ENCODE measurements at regions not wholly inside any gene's neighbourhood (a gene's known extent, or its start where the extent isn't known, plus 50 kb on each side); places are given as distances from the start of the nearest gene placed in this dataset.
"Not testable (repeated sequence)": the region's sequence is repeated elsewhere in the genome, so short reads cannot be mapped to it uniquely, and the experiment has no call there.

- DNase-seq: no peak
Observed at GRCh38 chr11:106152013-106152412, 74.6 kb downstream of the AASDHPPT start.

DNA sequence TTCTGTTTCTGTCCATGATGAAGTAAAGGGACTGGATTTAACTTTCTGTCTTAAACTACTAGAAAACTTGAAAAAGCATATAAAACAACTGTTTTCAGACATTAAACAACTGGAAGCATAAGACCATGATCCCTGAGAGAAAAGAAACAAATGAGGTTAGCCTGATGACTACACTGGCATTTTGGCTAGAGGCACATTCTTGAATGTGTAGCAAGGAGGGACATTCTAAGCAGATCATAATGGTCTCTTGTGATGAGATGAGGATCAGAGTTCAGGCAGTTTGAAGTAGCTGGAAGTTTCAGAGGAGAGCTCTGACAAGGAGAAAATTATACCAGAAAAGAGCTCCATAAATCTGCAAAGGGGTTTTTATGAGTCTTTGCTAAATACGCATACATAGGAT is 75.4 kb downstream of the AASDHPPT start:
- DNase-seq: no peak

DNA sequence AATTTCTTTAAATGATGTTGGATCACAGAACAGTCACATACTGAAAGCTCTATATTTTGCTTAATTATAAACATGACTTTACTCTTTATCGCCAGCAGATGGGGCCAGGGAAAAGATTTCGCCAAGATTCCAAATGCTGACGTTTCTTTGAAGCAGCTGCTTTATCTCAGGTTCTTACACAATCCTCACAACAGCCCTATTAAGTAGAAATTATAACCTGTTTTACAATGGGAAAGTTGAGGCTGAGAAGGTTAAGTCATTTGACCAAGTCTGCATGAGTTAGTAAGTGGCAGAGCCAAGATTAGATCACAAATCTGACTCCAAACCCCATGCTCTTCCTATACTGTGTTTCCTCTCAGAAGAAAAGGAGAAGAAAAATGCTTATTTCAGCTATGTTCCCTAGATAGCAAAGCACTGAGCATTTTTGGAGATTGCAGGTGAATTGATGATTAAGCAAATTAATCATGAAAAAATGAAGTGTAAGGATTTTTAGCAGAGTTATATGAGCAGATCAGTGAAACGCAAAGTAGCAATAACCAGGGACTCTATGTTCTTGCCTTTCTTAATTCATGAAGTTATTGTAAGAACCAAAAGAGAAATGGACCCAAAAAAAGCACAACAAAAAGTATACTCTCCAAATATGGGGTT is 79.0 kb downstream of the AASDHPPT start:
- no peak for DNase-seq

- no peak for DNase-seq
Observed at GRCh38 chr11:106158406-106158805, 80.9 kb downstream of the AASDHPPT start.

- DNase-seq: no peak
Observed at GRCh38 chr11:106159836-106160235, 82.4 kb downstream of the AASDHPPT start.

DNA sequence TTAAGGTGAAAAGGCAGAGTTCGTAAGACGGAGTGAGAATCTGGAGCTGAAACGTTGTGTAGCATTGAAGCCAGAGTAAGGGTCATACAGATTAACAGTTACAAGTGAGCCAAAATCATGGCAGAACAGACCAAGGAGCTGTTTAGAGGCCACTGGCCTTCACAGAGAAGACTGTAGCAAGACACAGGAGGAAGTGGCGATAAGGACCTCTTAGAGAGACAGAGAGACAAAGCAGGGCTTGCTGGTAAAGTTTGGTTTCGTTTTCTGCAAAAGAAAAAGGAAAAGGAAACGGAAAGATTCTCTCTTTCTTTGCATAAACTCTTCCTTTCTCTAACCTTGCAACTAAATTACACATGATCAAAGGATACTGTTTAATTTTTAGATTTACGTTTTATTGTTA is 83.0 kb downstream of the AASDHPPT start:
- no peak for DNase-seq

- DNase-seq: no peak
Observed at GRCh38 chr11:106161775-106162634, 84.5 kb downstream of the AASDHPPT start.

- no peak for DNase-seq
Observed at GRCh38 chr11:106167085-106167484, 89.6 kb downstream of the AASDHPPT start.

DNA sequence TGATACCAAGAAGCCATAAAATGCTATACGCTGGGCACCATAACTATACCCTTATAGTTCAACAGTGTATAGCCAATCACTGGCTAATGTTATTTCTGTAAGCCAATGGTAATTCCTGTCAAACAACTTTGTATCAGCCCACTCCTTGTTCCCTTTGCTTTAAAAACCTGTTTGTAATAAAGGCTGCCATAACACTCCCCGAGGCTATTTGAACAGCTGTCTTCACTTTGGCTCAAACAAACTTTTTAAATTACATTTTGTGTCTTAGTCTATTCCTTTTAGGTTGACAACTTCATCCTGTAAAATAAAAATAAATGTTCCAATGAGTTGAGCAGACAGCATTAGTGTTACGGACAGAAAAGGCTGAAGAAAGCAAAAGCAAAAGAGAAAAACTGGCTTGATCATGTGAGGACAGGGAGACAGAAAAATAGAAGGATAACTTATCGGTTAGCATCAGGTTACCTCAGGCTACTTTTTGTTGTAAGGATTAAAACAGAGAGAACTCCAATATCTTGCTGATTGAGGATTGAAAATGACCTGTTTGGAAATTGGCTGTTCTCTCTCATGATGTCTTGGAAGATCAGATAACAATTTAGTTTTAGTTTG is 95.0 kb downstream of the AASDHPPT start:
- DNase-seq: no peak

DNA sequence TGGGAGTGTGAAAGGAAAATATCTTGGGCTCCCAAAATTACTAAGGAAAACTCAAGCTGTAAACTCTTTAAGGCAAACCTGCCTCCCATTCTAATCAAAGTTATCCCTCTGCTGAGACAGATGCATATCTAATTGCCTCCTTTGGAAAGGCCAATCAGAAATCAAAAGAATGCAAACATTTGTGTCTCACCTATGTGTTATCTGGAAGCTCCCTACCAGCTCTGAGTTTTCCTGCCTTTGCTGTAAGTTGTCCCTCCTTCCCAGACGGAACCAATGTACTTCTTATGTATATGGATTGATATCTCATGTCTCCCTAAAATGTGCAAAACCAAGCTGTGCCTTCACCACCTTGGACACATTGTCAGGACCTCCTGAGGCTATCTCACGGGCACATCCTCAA is 95.8 kb downstream of the AASDHPPT start:
- no peak for DNase-seq

- not testable (repeated sequence) for DNase-seq
Observed at GRCh38 chr11:106174003-106174402, 96.5 kb downstream of the AASDHPPT start.

DNA sequence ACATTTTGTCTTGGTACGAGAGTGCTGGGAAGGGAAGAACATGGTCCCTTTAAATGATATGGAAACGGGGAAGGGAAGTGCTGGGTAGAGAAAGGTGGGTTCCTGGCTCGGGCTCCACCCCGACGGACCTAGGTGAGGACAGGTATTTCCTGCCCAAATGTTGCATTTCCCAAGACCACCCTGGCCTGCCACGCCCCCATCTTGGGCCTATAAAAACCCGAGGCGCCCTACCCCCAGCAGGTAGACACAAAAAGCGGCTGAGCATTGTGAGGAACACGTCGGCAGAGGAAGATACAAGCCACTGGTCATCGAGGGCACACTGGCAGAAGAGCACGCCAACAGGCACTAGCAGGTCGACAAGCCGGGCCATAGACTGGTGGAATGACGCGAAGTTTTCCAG is 99.4 kb downstream of the AASDHPPT start:
- DNase-seq: no peak

GRCh38 chr11:106177311-106177710 is 99.8 kb downstream of the AASDHPPT start:
- DNase-seq: no peak

- no peak for DNase-seq
Observed at GRCh38 chr11:106178361-106178760, 100.9 kb downstream of the AASDHPPT start.

- DNase-seq: no peak
Observed at GRCh38 chr11:106179048-106179447, 101.6 kb downstream of the AASDHPPT start.

- DNase-seq: no peak
Observed at GRCh38 chr11:106186630-106187029, 109.2 kb downstream of the AASDHPPT start.

DNA sequence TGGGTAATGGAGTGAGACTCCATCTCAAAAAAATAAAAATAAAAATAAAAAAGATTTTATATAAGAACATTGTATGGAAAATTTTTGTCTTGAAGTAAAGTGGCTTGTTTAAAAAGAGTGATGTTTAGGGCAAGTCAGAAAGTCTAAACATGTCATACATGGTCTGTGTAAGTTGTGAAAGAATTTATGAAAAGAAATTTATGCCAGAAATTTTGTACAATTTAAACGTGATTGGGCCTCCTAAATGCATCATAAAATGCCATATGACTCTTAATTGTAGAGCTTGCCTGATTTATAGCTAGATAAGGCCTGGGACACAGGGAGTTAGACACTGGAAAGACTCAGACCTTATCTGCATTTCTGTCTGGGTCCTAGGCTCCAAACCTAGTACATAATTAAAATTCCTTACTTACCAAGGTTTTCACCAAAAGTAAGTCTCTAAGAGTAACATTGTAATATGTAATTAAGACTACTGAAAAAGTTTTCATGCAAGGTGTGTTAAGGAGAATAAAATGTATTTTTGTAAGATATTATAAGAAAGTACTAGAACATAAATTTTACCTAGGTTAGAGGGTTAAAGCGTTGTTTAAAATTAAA is 110.5 kb downstream of the AASDHPPT start:
- no peak for DNase-seq

GRCh38 chr11:106193956-106194355 is 116.5 kb downstream of the AASDHPPT start:
- DNase-seq: no peak

GRCh38 chr11:106197438-106197837 is 120.0 kb downstream of the AASDHPPT start:
- no peak for DNase-seq

GRCh38 chr11:106202935-106203620 is 125.6 kb downstream of the AASDHPPT start:
- no peak for DNase-seq

DNA sequence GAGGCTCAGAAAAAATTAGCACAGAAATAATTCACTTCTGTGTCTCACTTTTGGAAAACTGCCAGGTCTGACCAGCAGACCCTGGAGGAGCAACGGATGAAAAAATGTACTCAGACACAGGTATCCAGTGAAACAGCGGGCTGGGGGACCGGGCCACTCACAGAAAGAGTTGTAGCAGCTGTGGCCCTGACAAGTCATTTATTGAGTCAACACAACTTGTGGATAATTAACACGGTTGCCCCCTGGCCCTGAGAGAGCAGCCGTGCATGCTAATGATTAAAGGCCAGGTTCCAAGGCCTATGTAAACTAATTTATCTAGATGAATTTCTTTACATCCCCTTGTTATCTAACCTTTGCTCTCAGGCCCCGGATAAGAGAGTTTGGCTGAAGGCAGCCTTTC is 131.3 kb downstream of the AASDHPPT start:
- DNase-seq: no peak

DNA sequence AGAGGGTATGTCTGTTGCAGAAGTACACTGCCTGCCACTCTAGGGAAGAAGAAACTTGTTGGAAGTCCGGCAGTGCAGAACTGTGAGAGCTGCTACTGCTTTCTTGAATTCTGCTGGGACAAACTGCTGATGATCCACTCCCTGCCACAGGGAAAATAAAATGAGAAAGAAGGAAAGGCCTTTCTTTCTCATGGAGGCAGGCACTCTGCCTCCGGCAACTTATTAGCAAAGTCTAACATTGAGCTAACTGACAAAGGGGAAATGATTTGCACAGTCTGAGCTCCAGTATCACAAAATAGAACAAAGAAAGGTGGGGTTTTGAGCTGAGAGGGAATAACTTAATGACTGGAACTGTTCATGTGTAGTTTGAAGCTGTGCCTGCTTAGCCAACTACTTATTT is 134.6 kb downstream of the AASDHPPT start:
- no peak for DNase-seq

DNA sequence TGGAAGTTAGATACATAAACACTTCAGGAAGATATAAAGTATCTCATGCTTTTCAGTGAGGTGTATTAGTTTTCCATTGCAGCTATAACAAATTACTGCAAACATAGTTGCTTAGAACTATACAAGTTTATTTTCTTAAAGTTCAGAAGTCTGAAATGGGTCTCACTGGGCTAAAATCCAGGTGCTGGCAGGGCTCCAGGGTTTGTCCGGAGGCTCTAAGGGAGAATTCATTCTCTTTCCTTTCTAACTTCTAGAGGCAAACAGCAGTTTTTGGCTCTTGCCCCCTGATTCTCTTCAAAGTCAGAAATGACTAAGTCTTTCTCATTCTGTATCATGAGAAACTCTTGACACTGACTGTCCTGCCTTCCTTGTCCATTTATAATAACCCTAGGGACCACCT is 138.8 kb downstream of the AASDHPPT start:
- no peak for DNase-seq
